PC-9 (cell line): ENCODE measurements at regions not wholly inside any gene's neighbourhood (a gene's known extent, or its start where the extent isn't known, plus 50 kb on each side); places are given as distances from the start of the nearest gene placed in this dataset.

Source experiments
- EZH2 ChIP-seq: fragments of 200-600 bp; sonication (generic); IDR thresholded peaks from 2 replicates; pipeline ENCODE4 v1.8.0; 2017; ENCODE audit warnings: antibody characterized with exemption, low read depth
- TF ChIP-seq, protein P1 (sequence below): fragments of 200-600 bp; sonication (generic); conservative IDR thresholded peaks from 2 replicates; pipeline ENCODE4 v1.6.1; 2017; ENCODE audit warnings: mixed run types, antibody characterized with exemption, mild to moderate bottlenecking, moderate library complexity

DNA sequence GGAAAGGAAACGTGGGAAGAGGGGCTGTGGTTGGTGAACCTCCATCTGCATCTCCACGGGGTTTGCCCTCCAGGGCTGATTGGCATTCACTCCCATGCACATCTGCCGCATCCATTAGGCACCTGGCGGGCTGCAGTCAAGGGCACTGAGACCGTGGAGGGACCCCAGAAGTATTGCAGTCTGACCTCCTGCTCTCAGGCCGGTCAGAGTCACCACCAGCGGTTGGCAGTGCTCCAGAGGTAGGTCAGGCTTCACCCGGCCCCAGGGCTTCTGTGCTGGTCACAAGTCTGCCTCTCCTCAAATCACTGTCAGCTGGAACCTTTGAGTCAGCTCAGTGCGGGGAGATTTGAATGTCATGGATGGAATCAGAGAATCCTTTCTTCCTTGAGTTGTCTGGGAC, 132.3 kb downstream of the PAPOLA start:
- TF ChIP-seq, protein P1, sequence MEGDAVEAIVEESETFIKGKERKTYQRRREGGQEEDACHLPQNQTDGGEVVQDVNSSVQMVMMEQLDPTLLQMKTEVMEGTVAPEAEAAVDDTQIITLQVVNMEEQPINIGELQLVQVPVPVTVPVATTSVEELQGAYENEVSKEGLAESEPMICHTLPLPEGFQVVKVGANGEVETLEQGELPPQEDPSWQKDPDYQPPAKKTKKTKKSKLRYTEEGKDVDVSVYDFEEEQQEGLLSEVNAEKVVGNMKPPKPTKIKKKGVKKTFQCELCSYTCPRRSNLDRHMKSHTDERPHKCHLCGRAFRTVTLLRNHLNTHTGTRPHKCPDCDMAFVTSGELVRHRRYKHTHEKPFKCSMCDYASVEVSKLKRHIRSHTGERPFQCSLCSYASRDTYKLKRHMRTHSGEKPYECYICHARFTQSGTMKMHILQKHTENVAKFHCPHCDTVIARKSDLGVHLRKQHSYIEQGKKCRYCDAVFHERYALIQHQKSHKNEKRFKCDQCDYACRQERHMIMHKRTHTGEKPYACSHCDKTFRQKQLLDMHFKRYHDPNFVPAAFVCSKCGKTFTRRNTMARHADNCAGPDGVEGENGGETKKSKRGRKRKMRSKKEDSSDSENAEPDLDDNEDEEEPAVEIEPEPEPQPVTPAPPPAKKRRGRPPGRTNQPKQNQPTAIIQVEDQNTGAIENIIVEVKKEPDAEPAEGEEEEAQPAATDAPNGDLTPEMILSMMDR = no peak
- TF ChIP-seq EZH2 = no peak
